ENCODE measurements at regions not wholly inside any gene's neighbourhood (a gene's known extent, or its start where the extent isn't known, plus 50 kb on each side); places are given as distances from the start of the nearest gene placed in this dataset.

- no peak for ATAC-seq
- Histone ChIP-seq H4K20me1 (replicated peaks; ENCODE audit: control insufficient read depth, insufficient read depth, low read length) (no peaks in the 10 kb centered on the region), H3K9me3 (replicated peaks; ENCODE audit: control insufficient read depth, insufficient read depth, low read depth, low read length) (no peaks in the 10 kb centered on the region), H3K9ac (ENCODE audit: insufficient read depth in 1 of 2, low read depth in 2 of 2, low read length in 2 of 2) (no peak overlapping the region), H3K4me2 (ENCODE audit: insufficient read depth, low read length) (no peak overlapping the region), H3K36me3 (ENCODE audit: control insufficient read depth, insufficient read depth, low read length) (no peaks in the 10 kb centered on the region), H3K27ac (ENCODE audit: extremely low read depth, low read depth, low read length) (no peak overlapping the region), H3K79me2 (ENCODE audit: control insufficient read depth, insufficient read depth, low read length) (no peaks in the 10 kb centered on the region), H3K9me1 (ENCODE audit: control insufficient read depth, insufficient read depth, low read length) (no peaks in the 10 kb centered on the region), H3K27me3 (ENCODE audit: control insufficient read depth in 2 of 2, insufficient read depth in 2 of 2, low read length in 2 of 2) (peaks cover 3 to 13% of the 10 kb centered on the region in 2 experiments; a peak in 4 of 5 replicates), H3K4me3 (no peak overlapping the region), H2AFZ (ENCODE audit: low read depth, low read length) (no peak overlapping the region), H3K4me1 (replicated peaks in 1 of 2; ENCODE audit: control insufficient read depth in 2 of 2, insufficient read depth in 2 of 2, low read length in 2 of 2) (no peaks in the 10 kb centered on the region)
- DNase-seq (ENCODE audit: extremely low read depth in 1 of 4, low spot score in 3 of 4): no peak
- no peak for FAIRE-seq
- intact Hi-C loops (cut with micrococcal nuclease): no loop called here
- in situ Hi-C loops (cut with MboI): no loop called here
- ChIA-PET POLR2A (no interaction called here), CTCF (ENCODE audit: low intra/inter-chr PET ratio) (no interaction called here)
- no peak for TF ChIP-seq SRSF1 (IDR thresholded peaks at IDR 0.05; ENCODE audit: low read depth, low read length)
- no peak for TF ChIP-seq ZNF282 (CRISPR knock-in tag; IDR thresholded peaks at IDR 0.05)
- no peak for TF ChIP-seq CBX8 (IDR thresholded peaks at IDR 0.05; ENCODE audit: borderline replicate concordance, extremely low read depth, low read depth, low read length, poor library complexity, severe bottlenecking)
- no TSS peak for BruUV-seq (replicated peaks)
Observed at GRCh38 chr16:55100100-55100499, 169.4 kb downstream of the IRX5 start.

GRCh38 chr16:55101026-55101425 is 170.4 kb downstream of the IRX5 start:
- whole genome bisulfite sequencing (ENCODE audit: insufficient coverage, low coverage, missing lambda C conversion rate): 0% methylated on average over 4 of the region's 4 CpGs
- CTCF ChIA-PET (ENCODE audit: low intra/inter-chr PET ratio): no interaction called here
- ATAC-seq (no peak), DNase-seq (ENCODE audit: extremely low read depth in 1 of 4, low spot score in 3 of 4) (no peak), FAIRE-seq (no peak)
- Histone ChIP-seq H3K79me2 (ENCODE audit: control insufficient read depth, insufficient read depth, low read length) (no peaks in the 10 kb centered on the region), H3K9me3 (replicated peaks; ENCODE audit: control insufficient read depth, insufficient read depth, low read depth, low read length) (no peaks in the 10 kb centered on the region), H3K4me2 (ENCODE audit: insufficient read depth, low read length) (no peak overlapping the region), H3K27me3 (ENCODE audit: control insufficient read depth in 2 of 2, insufficient read depth in 2 of 2, low read length in 2 of 2) (peaks cover 8 to 22% of the 10 kb centered on the region in 2 experiments; a peak in 4 of 5 replicates), H3K27ac (ENCODE audit: extremely low read depth, low read depth, low read length) (no peak overlapping the region), H2AFZ (ENCODE audit: low read depth, low read length) (no peak overlapping the region), H3K4me3 (no peak overlapping the region), H3K9me1 (ENCODE audit: control insufficient read depth, insufficient read depth, low read length) (no peaks in the 10 kb centered on the region), H3K4me1 (replicated peaks in 1 of 2; ENCODE audit: control insufficient read depth in 2 of 2, insufficient read depth in 2 of 2, low read length in 2 of 2) (no peaks in the 10 kb centered on the region), H4K20me1 (replicated peaks; ENCODE audit: control insufficient read depth, insufficient read depth, low read length) (no peaks in the 10 kb centered on the region), H3K9ac (ENCODE audit: insufficient read depth in 1 of 2, low read depth in 2 of 2, low read length in 2 of 2) (no peak overlapping the region), H3K36me3 (ENCODE audit: control insufficient read depth, insufficient read depth, low read length) (no peaks in the 10 kb centered on the region)
- BruUV-seq (replicated peaks): no TSS peak
- intact Hi-C loops (cut with micrococcal nuclease): no loop called here
- in situ Hi-C loops (cut with MboI): no loop called here
- POLR2A ChIA-PET: no interaction called here
- TF ChIP-seq ZHX1 (conservative IDR thresholded peaks at IDR 0.05; ENCODE audit: low read length): no peak
- no peak for TF ChIP-seq MEF2D (tag; conservative IDR thresholded peaks at IDR 0.05; ENCODE audit: low read depth)
- TF ChIP-seq ZNF780A (CRISPR knock-in tag; IDR thresholded peaks at IDR 0.05): no peak

Measured in K562 (cell line).